GM12874 (cell line): ENCODE measurements at regions not wholly inside any gene's neighbourhood (a gene's known extent, or its start where the extent isn't known, plus 50 kb on each side); places are given as distances from the start of the nearest gene placed in this dataset.

Source experiments
- TF ChIP-seq, protein P1 (sequence below): IDR thresholded peaks from 2 replicates; pipeline ENCODE4 v1.5.1; 2011; ENCODE audit warnings: low read depth, mild to moderate bottlenecking, control low read depth, low read length, moderate library complexity; ENCODE audit not compliant: insufficient read depth

DNA sequence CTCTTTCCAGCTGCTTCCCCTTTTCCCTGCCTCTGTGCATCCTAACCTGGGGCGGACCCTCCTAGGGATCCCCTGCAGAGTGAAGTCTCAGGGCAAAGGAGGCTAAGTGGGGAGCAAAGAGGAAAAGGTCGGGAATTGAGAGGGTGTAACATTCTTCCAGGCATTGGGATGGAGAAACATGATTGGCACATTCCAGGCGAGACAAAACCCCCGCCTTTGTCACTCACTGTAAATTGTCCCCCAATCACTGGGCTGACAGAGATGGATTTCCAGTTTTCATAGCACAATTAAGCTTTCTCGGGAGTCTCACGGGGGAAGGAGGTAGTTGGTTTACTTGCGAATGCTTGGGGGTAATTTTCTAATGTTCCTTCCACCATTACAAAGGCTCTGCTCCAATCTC, 74.9 kb downstream of the MIAT start:
- TF ChIP-seq, protein P1, sequence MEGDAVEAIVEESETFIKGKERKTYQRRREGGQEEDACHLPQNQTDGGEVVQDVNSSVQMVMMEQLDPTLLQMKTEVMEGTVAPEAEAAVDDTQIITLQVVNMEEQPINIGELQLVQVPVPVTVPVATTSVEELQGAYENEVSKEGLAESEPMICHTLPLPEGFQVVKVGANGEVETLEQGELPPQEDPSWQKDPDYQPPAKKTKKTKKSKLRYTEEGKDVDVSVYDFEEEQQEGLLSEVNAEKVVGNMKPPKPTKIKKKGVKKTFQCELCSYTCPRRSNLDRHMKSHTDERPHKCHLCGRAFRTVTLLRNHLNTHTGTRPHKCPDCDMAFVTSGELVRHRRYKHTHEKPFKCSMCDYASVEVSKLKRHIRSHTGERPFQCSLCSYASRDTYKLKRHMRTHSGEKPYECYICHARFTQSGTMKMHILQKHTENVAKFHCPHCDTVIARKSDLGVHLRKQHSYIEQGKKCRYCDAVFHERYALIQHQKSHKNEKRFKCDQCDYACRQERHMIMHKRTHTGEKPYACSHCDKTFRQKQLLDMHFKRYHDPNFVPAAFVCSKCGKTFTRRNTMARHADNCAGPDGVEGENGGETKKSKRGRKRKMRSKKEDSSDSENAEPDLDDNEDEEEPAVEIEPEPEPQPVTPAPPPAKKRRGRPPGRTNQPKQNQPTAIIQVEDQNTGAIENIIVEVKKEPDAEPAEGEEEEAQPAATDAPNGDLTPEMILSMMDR, result no peak

DNA sequence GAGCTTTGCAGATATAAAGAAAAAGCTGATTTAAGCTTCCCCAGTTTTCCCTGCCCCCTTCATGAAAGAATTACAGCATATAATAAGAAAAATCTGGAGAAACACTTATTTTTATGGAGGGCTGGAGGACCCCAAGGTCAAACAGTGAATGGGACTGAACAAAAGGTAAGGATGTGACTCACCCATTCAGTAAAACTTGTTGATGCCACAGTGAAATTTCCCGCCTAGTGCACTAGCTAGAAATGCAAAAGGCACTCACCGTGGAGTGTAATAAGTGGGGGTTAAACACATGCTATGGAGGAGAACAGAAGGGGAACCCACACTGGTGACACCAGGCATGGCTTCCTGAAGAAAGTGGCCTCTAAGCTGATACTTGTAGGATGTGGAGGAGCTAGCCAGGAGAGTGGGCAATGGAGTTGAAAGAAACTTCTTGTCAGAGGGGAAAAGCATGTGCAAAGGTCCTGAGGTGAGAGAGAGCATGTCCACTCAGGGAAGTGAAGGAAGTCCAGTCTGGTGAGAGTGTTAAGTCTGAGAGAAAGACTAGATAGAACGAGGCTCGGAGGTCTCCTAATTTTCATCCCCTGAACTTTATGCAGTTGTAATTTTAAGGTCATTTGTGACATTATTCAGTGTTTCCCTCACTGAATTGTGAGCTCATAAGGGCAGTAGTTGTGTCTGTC, 77.1 kb downstream of the MIAT start:
- TF ChIP-seq, protein P1, result no peak

DNA sequence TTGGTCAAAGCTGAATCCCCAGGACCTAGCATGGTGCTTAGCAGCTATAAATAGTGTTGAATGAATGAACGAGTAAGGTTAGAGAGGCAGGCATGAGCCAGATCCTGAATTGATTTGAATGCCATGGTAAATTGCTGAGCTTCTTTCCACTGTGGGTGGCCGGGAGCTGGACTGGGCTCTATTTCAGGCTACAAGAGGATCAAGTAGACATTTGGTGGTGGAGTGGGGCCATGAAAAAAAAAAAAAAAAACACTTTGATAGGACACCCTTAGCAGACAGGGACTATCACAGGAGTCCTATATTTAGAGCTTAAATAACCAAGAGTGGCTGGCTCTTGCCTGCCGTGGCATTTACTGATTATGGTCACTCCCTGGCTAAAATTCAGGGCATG, 77.6 kb downstream of the MIAT start:
- TF ChIP-seq, protein P1, result no peak

DNA sequence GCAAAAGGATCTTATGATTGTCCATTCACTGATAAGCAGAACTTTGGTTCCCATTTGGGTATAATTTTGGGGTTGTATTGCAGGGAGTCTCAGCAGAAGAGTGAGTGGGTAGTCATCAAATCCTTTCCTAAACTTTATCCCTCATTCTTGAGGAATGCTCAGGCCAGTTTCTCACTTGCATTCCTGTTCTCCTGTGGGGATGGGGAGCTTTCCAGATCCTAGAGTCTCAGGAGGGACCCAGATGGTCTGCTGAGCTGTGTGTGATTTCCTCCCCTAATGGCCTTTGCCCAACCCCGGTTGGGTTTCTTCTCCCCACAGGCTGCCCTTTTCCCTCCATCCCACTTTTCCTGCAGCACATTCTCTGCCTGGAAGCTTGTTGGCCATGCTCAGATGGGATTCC, 79.9 kb downstream of the MIAT start:
- TF ChIP-seq, protein P1, result no peak

DNA sequence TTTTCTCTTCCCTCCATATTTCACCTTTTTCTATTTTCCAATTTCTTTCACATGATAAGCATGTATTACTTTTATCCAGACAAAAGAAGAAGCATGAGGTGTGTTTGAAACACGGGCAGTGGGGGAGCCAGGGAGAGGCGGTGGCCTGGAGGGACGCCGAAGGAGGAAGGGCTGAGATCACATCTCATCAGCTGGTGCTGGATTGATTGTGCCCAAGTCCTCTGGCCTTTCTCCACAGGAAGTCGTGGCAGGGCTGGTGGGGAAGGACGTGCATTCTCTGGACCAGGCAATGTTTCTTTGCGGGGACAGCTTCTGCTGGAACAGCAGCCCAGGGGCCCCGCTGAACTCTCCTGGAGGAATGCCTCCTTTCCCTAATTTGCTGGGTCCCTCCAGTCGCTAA, 82.9 kb downstream of the MIAT start:
- TF ChIP-seq, protein P1, result no peak

DNA sequence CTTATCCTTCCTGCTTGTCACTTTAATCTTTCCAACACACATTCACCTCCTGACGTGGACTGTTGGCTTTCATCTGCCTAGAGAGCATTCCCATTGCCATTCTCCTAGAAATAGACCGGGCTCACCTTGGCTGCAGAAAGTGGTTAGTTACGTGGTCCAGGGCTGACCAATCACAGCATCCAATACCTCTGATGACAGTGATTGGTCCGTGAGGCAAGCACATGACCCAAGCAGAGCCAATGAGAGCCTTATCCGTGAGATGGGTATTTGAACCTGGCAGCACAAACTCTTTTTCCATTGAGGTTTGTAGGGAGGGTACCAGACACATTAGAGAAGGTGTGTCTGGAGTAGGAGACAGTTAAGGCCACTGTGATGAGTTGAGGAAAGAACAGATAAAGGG, 85.8 kb downstream of the MIAT start:
- TF ChIP-seq, protein P1, result no peak

DNA sequence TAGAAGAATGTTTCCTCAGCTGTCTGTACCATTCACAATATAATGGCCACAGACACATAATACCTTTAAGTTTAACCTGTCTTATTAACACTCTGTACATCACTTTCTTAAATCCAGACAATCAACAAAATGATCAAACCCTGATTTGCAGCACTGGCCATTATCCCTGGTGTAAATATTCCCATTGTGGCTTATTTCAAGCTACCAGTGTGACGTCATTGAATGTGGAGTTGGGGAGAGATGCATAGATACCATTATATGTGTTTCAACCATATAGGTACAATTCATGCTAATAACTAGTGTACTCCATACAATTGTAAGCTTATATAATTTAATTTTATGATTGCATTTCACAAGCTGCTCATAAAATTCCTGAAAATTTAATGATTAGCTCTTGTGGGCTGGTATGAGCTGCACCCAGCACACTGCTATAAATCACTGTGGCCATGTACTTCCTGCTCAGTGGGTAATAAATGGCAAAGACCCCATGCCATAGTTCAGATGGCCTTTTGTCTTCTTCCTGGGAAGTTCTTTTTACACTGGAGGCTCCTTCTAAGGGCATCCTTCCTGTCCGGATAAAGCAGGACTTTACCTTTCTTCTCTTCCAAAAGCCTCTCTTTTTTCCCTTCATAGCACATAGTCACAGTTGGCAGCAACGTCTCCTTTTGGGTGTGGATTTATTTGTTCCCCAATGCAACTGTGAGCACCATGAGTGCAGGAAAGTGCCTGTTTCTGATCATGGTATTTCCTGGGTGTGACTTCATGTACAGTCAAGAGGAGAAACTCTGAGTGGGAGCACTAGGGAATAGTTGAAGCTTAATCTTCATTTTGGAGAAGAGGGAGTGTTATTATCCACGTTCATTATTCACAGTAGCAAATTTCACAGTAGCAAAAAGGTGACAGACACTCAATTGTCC, 87.8 kb downstream of the MIAT start:
- TF ChIP-seq, protein P1, result no peak
